Right atrium auricular region (tissue), 2 donors: ENCODE measurements at regions not wholly inside any gene's neighbourhood (a gene's known extent, or its start where the extent isn't known, plus 50 kb on each side); places are given as distances from the start of the nearest gene placed in this dataset.

ENCODE experiments used
- DNase-seq: peaks from one replicate; pipeline ENCODE4 v3.0.0-alpha.2; 2019; ENCODE audit warnings: low spot score
- H3K27ac ChIP-seq, 2 donors: fragments of 200-600 bp; sonication (generic); 1 replicate in 1 of 2; 2 replicates in 1 of 2; pipeline ENCODE4 v1.5.1; 2016 to 2019
- H3K27me3 ChIP-seq, 2 donors: fragments of 200-600 bp; sonication (generic); one replicate each; pipeline versions ENCODE4 v1.5.1 to v1.6.0; 2017 to 2019
- H3K36me3 ChIP-seq: fragments of 200-600 bp; sonication (generic); one replicate; pipeline ENCODE4 v1.5.1; 2016
- H3K4me1 ChIP-seq, 2 donors: fragments of 200-600 bp; sonication (generic); one replicate each; pipeline versions ENCODE4 v1.5.1 to v1.6.0; 2017 to 2019
- H3K4me3 ChIP-seq, 2 donors: fragments of 200-600 bp; sonication (generic); 1 replicate in 1 of 2; 2 replicates in 1 of 2; pipeline ENCODE4 v1.5.1; 2017 to 2019; ENCODE audit warnings: mild to moderate bottlenecking in 1 of 2, moderate library complexity in 1 of 2
- H3K9me3 ChIP-seq, 2 donors: fragments of 200-600 bp; sonication (generic); one replicate each; pipeline ENCODE4 v1.5.1; 2019
- TF ChIP-seq, protein P1 (sequence below), 2 donors: fragments of 200-600 bp; sonication (generic); IDR thresholded peaks; one replicate each; pipeline ENCODE4 v1.5.1; 2019; ENCODE audit warnings: antibody characterized with exemption in 2 of 2

DNA sequence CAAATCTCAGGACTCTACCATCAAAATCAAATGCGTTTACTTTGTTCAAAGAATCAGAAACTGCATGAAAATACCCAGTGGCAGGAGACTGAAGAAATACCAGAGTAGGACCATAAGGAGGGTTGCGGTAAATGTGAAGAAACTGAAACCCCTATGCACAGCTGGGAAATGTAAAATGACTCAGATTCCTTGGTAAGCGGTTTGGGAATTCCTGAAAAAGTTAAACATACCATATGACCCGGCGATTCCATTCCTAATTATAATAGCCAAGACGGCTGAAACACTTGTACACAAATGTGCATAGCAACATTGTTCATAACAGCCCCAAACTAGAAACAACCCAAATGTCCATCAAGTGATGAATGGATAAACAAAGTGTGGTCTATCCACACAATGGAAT lies 114.1 kb upstream of the GRAMD1B start:
- no peak overlapping the region for H3K4me3 ChIP-seq
- TF ChIP-seq, protein P1, sequence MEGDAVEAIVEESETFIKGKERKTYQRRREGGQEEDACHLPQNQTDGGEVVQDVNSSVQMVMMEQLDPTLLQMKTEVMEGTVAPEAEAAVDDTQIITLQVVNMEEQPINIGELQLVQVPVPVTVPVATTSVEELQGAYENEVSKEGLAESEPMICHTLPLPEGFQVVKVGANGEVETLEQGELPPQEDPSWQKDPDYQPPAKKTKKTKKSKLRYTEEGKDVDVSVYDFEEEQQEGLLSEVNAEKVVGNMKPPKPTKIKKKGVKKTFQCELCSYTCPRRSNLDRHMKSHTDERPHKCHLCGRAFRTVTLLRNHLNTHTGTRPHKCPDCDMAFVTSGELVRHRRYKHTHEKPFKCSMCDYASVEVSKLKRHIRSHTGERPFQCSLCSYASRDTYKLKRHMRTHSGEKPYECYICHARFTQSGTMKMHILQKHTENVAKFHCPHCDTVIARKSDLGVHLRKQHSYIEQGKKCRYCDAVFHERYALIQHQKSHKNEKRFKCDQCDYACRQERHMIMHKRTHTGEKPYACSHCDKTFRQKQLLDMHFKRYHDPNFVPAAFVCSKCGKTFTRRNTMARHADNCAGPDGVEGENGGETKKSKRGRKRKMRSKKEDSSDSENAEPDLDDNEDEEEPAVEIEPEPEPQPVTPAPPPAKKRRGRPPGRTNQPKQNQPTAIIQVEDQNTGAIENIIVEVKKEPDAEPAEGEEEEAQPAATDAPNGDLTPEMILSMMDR (IDR thresholded peaks at IDR 0.05), result no peak
- no peak overlapping the region for H3K27ac ChIP-seq
- peaks cover 0 to 24% of the 10 kb centered on the region in 2 donors for H3K4me1 ChIP-seq
- no peaks in the 10 kb centered on the region for H3K36me3 ChIP-seq
- no peaks in the 10 kb centered on the region for H3K27me3 ChIP-seq
- no peaks in the 10 kb centered on the region for H3K9me3 ChIP-seq
- no peak for DNase-seq

DNA sequence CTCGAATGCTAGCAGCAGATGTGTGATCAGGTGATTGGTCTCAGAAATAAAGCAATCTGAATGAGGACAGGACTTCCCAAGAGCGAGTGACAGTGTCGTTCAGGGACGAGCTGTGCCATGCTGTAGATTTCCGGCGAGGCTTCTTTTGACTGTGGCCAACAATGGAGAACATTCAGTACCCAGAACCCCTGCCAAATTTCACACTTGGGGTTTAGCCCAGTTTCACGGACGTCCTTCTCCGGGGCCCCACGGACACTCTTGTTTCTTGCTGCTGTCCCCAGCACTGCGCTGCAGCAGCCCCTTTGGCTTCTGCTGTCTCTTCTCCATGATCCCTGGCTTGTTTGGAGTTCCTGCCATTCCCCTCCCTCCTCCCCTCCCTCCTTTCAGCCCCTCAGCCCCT lies 115.1 kb upstream of the GRAMD1B start:
- TF ChIP-seq, protein P1 (IDR thresholded peaks at IDR 0.05), result no peak
- Histone ChIP-seq H3K4me3 (no peak overlapping the region), H3K4me1 (peaks cover 0 to 24% of the 10 kb centered on the region in 2 donors), H3K27ac (peak overlapping the region; percentile 79 to 90), H3K9me3 (no peaks in the 10 kb centered on the region), H3K27me3 (no peaks in the 10 kb centered on the region), H3K36me3 (no peaks in the 10 kb centered on the region)
- DNase-seq, result peak; percentile 67

DNA sequence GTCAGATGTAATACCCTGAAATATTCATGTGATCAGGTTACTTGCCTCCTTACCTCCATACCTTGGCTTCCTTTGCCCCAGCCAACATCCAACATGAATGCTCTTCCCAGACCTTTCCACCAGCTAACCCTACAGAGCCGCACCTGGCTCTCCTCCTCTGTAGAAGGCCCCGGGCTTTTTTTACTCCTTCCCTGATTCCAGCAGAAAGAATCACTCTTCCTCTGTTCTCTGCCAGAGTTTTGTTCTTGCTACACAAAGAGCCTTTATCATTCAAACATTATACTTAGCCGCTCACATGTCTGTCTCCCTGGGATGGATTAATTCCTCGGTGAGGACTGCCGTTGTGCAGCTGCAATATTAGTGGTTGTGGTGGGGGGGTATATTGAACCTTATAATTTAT lies 116.8 kb upstream of the GRAMD1B start:
- Histone ChIP-seq H3K9me3 (no peaks in the 10 kb centered on the region), H3K27me3 (no peaks in the 10 kb centered on the region), H3K27ac (no peak overlapping the region), H3K36me3 (no peaks in the 10 kb centered on the region), H3K4me1 (peaks cover 0 to 30% of the 10 kb centered on the region in 2 donors), H3K4me3 (no peak overlapping the region)
- DNase-seq, result no peak
- TF ChIP-seq, protein P1 (IDR thresholded peaks at IDR 0.05), result no peak

DNA sequence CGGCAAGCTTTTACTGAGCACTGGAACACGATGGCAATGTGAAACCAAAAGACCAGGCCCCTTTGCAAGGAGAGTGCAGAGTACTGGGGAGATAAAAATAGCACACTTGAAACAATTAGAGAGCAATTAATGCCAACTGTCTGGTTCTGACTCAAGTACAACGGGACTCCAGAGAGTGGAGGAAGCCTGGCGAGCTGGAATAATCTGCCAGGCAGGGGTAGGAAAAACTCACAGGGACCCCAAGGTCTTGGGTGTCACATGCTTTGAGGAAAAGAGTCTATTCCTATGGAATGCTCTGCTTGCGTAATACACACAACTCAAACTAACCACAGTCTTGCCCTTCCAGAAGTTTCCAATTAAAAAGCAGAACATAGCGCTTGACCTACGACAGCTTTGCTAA lies 113.0 kb upstream of the CLMP start:
- Histone ChIP-seq H3K4me3 (no peak overlapping the region), H3K4me1 (peaks cover 0 to 20% of the 10 kb centered on the region in 2 donors), H3K9me3 (no peaks in the 10 kb centered on the region), H3K27me3 (no peaks in the 10 kb centered on the region), H3K36me3 (no peaks in the 10 kb centered on the region), H3K27ac (peak overlapping the region; percentile 67 to 81)
- no peak for DNase-seq
- TF ChIP-seq, protein P1 (IDR thresholded peaks at IDR 0.05), result no peak

DNA sequence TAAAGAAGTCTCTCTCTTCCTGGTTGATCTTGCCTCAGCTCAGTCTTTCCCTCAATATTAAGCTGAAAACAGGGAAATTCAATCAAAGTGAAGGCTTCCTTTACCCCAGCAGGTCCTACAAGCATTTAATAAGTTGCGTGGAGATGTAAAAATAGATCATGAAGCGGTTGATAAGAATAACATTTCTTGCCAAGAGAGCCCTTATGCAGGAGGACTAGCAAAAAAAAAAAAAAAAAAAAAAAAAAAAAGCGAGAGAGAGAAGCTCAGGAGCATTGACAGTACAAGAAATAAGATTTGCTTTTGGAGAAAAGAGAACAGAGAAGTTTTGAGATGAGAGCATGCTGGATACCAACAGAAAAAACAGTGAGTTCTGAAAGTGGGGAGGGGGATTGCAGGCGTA lies 112.2 kb upstream of the CLMP start:
- H3K27ac ChIP-seq, result peak overlapping the region; percentile 67 to 81
- TF ChIP-seq, protein P1 (IDR thresholded peaks at IDR 0.05), result no peak
- H3K36me3 ChIP-seq, result no peaks in the 10 kb centered on the region

DNA sequence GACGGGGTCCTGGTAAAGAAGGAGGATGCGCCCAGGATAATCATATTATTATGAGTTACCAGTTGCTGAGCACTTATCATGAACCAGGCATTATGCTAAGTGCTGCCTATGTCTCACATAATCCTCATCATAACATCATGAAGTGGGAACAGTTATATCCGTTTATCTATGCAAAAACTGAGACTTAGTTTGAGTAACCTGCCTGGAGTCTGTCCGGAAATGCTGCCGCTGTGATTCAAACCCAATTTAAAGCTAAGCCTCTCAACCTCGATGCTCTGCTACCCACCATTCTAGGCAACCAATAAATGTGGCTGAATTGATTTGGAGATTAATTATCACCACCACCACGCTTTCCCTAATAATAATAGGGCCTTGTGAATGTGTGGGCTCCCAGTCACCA lies 111.5 kb upstream of the CLMP start:
- no peaks in the 10 kb centered on the region for H3K36me3 ChIP-seq
- TF ChIP-seq, protein P1 (IDR thresholded peaks at IDR 0.05), result no peak
- H3K27ac ChIP-seq, result no peak overlapping the region
- no peak for DNase-seq
- H3K4me1 ChIP-seq, result peaks cover 0 to 26% of the 10 kb centered on the region in 2 donors
- H3K4me3 ChIP-seq, result no peak overlapping the region
- H3K9me3 ChIP-seq, result no peaks in the 10 kb centered on the region
- no peaks in the 10 kb centered on the region for H3K27me3 ChIP-seq

More for the DNA sequence above, 112.2 kb upstream of the CLMP start:
- Histone ChIP-seq H3K4me1 (peaks cover 0 to 18% of the 10 kb centered on the region in 2 donors), H3K27me3 (no peaks in the 10 kb centered on the region), H3K9me3 (no peaks in the 10 kb centered on the region), H3K4me3 (no peak overlapping the region)
- no peak for DNase-seq
